Astrocyte (in vitro differentiated cells and primary cell): ENCODE measurements at regions not wholly inside any gene's neighbourhood (a gene's known extent, or its start where the extent isn't known, plus 50 kb on each side); places are given as distances from the start of the nearest gene placed in this dataset.
A peak's percentile ranks its signal among the peaks of the same experiment; 100 is the strongest.

Experiments
- DNase-seq: peaks from one replicate; pipeline ENCODE4 v3.0.0-alpha.2; 2010; ENCODE audit warnings: low read depth
- FAIRE-seq: peaks from 2 replicates; lab custom pipeline; 2011; peaks lifted over from hg19 to GRCh38; lab: Jason Lieb, UNC
- H2AFZ ChIP-seq: 2 replicates; pipeline ENCODE4 v1.6.0; 2012; ENCODE audit warnings: low read depth, low read length, inconsistent platforms
- H3K27ac ChIP-seq: 2 replicates; pipeline ENCODE4 v1.5.1; 2011; ENCODE audit warnings: low read depth, low read length, inconsistent platforms
- H3K27me3 ChIP-seq: 2 replicates; pipeline ENCODE4 v1.6.0; 2011; ENCODE audit warnings: low read length, inconsistent platforms; ENCODE audit not compliant: insufficient read depth
- H3K36me3 ChIP-seq: 2 replicates; pipeline ENCODE4 v1.5.1; 2011; ENCODE audit warnings: low read length, inconsistent platforms; ENCODE audit not compliant: insufficient read depth
- H3K4me1 ChIP-seq: 2 replicates; pipeline ENCODE4 v1.5.1; 2011; ENCODE audit warnings: low read length, inconsistent platforms; ENCODE audit not compliant: insufficient read depth
- H3K4me2 ChIP-seq: 2 replicates; pipeline ENCODE4 v1.6.0; 2012; ENCODE audit warnings: low read length, inconsistent platforms
- H3K4me3 ChIP-seq: 2 replicates; pipeline ENCODE4 v1.5.1; 2011; ENCODE audit warnings: low read depth, mild to moderate bottlenecking, low read length, inconsistent platforms; ENCODE audit not compliant: insufficient read depth
- H3K79me2 ChIP-seq: 2 replicates; pipeline ENCODE4 v1.6.0; 2012; ENCODE audit warnings: mild to moderate bottlenecking, low read length, inconsistent platforms; ENCODE audit not compliant: insufficient read depth
- H3K9ac ChIP-seq: 2 replicates; pipeline ENCODE4 v1.6.0; 2012; ENCODE audit warnings: mild to moderate bottlenecking, low read length, inconsistent platforms
- H3K9me3 ChIP-seq: 2 replicates; pipeline ENCODE4 v1.5.1; 2012; ENCODE audit warnings: low read depth, mild to moderate bottlenecking, low read length, inconsistent platforms; ENCODE audit not compliant: insufficient read depth
- H4K20me1 ChIP-seq: 2 replicates; pipeline ENCODE4 v1.6.0; 2012; ENCODE audit warnings: low read length, inconsistent platforms; ENCODE audit not compliant: insufficient read depth
- H3K27ac Mint-ChIP-seq: one replicate; pipeline ENCODE4 v1.8.0; 2021; ENCODE audit warnings: mild to moderate bottlenecking, mixed read lengths; ENCODE audit not compliant: unreplicated experiment
- H3K27me3 Mint-ChIP-seq: one replicate; pipeline ENCODE4 v1.8.0; 2021; ENCODE audit warnings: low read depth, mixed read lengths; ENCODE audit not compliant: unreplicated experiment
- H3K36me3 Mint-ChIP-seq: one replicate; pipeline ENCODE4 v1.8.0; 2021; ENCODE audit warnings: low read depth, mixed read lengths; ENCODE audit not compliant: unreplicated experiment
- H3K4me1 Mint-ChIP-seq: one replicate; pipeline ENCODE4 v1.8.0; 2021; ENCODE audit warnings: low read depth, mixed read lengths; ENCODE audit not compliant: unreplicated experiment
- H3K4me3 Mint-ChIP-seq: one replicate; pipeline ENCODE4 v1.8.0; 2021; ENCODE audit warnings: mild to moderate bottlenecking, moderate library complexity, mixed read lengths; ENCODE audit not compliant: unreplicated experiment
- H3K9me3 Mint-ChIP-seq: one replicate; pipeline ENCODE4 v1.8.0; 2021; ENCODE audit warnings: mild to moderate bottlenecking, mixed read lengths; ENCODE audit not compliant: unreplicated experiment
- EZH2 ChIP-seq: IDR thresholded peaks from 2 replicates; pipeline ENCODE4 v1.6.1; 2012; ENCODE audit warnings: mild to moderate bottlenecking, low read length, inconsistent platforms; ENCODE audit not compliant: insufficient read depth
- TF ChIP-seq, protein P1 (sequence below): IDR thresholded peaks from 2 replicates; pipeline ENCODE4 v1.5.1; 2011; ENCODE audit warnings: low read depth, mild to moderate bottlenecking, inconsistent platforms, low read length, moderate library complexity; ENCODE audit not compliant: insufficient read depth

DNA sequence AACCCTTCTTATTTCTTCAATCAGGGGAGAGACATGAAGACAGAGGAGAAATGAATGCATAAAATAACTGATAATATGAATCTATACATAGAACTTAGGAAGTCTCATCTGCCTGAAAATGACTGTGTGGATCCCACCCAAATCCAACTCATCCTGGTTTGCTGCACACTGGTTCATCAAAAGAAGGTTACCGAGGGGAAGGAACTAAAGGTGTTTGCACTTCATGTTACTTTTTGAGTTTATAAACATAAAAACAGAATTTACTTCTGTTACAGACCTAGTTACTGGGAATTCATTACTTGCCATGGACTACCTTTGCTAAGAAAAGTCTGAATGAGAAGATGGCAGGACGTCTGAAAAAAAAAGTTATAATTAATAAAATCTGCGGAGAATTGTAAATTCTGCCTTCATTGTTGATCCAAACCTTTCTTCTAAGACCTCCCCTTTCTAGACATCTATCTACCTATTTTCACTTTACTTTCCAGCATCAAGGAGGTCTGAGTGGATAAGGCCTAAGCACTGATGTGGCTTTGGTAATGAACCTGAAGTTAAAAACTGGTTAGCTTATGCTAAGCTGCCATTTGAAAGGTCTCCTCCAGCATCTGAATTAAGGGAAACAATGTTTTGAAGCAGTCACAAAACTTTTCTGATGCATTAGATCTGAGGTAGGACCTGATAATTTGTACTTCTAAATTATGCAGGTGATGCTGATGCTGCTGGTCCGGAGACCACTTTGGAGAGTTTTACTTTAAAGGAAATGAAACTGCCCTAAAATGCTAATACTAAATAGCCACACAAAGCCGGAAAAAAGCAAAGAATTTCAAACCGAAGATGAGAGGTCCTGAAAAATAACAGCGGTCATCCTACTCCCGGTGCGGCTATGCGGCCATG lies 84.0 kb downstream of the HFE start:
- Histone ChIP-seq H3K79me2 (no peaks in the 10 kb centered on the region), H3K36me3 (no peaks in the 10 kb centered on the region), H3K9ac (peak overlapping the region; percentile 91), H3K4me2 (peak overlapping the region; percentile 85), H4K20me1 (no peaks in the 10 kb centered on the region), H3K9me3 (no peaks in the 10 kb centered on the region), H2AFZ (peak overlapping the region; percentile 63), H3K27me3 (no peaks in the 10 kb centered on the region), H3K4me3 (peak overlapping the region; percentile 87), H3K4me1 (peaks cover 5% of the 10 kb centered on the region), H3K27ac (peak overlapping the region; percentile 89)
- Mint-ChIP-seq H3K36me3 (peaks cover 3% of the 10 kb centered on the region), H3K27ac (peak overlapping the region; percentile 95), H3K4me1 (peaks cover 9% of the 10 kb centered on the region), H3K4me3 (peak overlapping the region; percentile 91), H3K9me3 (no peaks in the 10 kb centered on the region), H3K27me3 (no peaks in the 10 kb centered on the region)
- FAIRE-seq (no peak), DNase-seq (no peak)
- TF ChIP-seq EZH2: no peak
- TF ChIP-seq, protein P1, sequence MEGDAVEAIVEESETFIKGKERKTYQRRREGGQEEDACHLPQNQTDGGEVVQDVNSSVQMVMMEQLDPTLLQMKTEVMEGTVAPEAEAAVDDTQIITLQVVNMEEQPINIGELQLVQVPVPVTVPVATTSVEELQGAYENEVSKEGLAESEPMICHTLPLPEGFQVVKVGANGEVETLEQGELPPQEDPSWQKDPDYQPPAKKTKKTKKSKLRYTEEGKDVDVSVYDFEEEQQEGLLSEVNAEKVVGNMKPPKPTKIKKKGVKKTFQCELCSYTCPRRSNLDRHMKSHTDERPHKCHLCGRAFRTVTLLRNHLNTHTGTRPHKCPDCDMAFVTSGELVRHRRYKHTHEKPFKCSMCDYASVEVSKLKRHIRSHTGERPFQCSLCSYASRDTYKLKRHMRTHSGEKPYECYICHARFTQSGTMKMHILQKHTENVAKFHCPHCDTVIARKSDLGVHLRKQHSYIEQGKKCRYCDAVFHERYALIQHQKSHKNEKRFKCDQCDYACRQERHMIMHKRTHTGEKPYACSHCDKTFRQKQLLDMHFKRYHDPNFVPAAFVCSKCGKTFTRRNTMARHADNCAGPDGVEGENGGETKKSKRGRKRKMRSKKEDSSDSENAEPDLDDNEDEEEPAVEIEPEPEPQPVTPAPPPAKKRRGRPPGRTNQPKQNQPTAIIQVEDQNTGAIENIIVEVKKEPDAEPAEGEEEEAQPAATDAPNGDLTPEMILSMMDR: no peak

DNA sequence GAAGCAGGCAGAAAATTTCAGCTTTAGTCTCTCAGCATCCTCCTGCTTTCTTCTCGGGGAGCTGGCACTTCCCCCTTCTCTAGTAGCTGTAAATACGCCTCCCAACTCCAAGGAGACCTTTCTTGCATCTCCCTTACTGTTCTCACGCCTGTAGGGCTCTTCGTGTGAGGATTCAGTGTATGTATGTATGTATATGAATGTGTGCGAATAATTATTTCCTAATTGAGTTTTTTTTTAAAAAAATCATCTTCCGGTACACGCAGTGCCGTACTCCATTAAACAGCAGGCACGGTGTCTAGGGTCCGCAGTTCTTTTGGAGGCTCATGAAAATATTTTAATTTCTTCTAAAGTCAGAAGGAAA lies 85.4 kb downstream of the HFE start:
- no peaks in the 10 kb centered on the region for H3K27me3 ChIP-seq
- no peaks in the 10 kb centered on the region for H3K9me3 Mint-ChIP-seq
- H3K79me2 ChIP-seq: no peaks in the 10 kb centered on the region
- H3K27me3 Mint-ChIP-seq: no peaks in the 10 kb centered on the region
- H3K36me3 Mint-ChIP-seq: no peaks in the 10 kb centered on the region
- H4K20me1 ChIP-seq: no peaks in the 10 kb centered on the region
- H3K9me3 ChIP-seq: no peaks in the 10 kb centered on the region
- H3K4me3 Mint-ChIP-seq: peak overlapping the region; percentile 91
- TF ChIP-seq EZH2: no peak
- TF ChIP-seq, protein P1: no peak
- DNase-seq (no peak), FAIRE-seq (no peak)
- peak overlapping the region; percentile 91 for H3K9ac ChIP-seq
- H2AFZ ChIP-seq: peak overlapping the region; percentile 66
- peaks cover 9% of the 10 kb centered on the region for H3K4me1 Mint-ChIP-seq
- H3K27ac Mint-ChIP-seq: peak overlapping the region; percentile 95
- peak overlapping the region; percentile 89 for H3K27ac ChIP-seq
- peak overlapping the region; percentile 87 for H3K4me3 ChIP-seq
- no peaks in the 10 kb centered on the region for H3K36me3 ChIP-seq
- H3K4me2 ChIP-seq: peak overlapping the region; percentile 85
- peaks cover 5% of the 10 kb centered on the region for H3K4me1 ChIP-seq

DNA sequence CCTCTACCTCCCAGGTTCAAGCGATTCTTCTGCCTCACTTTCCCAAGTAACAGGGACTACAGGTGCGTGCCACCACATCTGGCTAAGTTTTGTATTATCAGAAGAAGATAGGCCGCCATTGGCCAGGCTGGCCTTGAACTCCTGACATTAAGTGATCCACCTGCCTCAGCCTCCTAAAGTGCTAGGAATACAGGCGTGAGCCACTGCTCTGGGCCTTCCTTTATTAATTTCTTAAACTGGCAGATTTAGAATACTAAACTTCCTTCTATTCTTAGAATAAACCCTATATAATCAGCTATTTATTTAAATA lies 86.6 kb downstream of the HFE start:
- H3K27ac ChIP-seq: no peak overlapping the region
- H4K20me1 ChIP-seq: no peaks in the 10 kb centered on the region
- DNase-seq (no peak), FAIRE-seq (no peak)
- Mint-ChIP-seq H3K36me3 (no peaks in the 10 kb centered on the region), H3K9me3 (no peaks in the 10 kb centered on the region), H3K27me3 (no peaks in the 10 kb centered on the region), H3K27ac (no peak overlapping the region), H3K4me3 (peak overlapping the region; percentile 40), H3K4me1 (peaks cover 9% of the 10 kb centered on the region)
- no peak overlapping the region for H3K4me2 ChIP-seq
- H3K36me3 ChIP-seq: no peaks in the 10 kb centered on the region
- no peak overlapping the region for H2AFZ ChIP-seq
- TF ChIP-seq EZH2: no peak
- TF ChIP-seq, protein P1: no peak
- H3K4me1 ChIP-seq: peaks cover 5% of the 10 kb centered on the region
- H3K27me3 ChIP-seq: no peaks in the 10 kb centered on the region
- no peaks in the 10 kb centered on the region for H3K79me2 ChIP-seq
- H3K9ac ChIP-seq: no peak overlapping the region
- no peaks in the 10 kb centered on the region for H3K9me3 ChIP-seq
- no peak overlapping the region for H3K4me3 ChIP-seq
